Right kidney (tissue), 1 donor: ENCODE measurements at regions not wholly inside any gene's neighbourhood (a gene's known extent, or its start where the extent isn't known, plus 50 kb on each side); places are given as distances from the start of the nearest gene placed in this dataset.
"Not testable (repeated sequence)": the region's sequence is repeated elsewhere in the genome, so short reads cannot be mapped to it uniquely, and the experiment has no call there.

ENCODE experiments used
- DNase-seq: peaks from one replicate; pipeline ENCODE4 v3.0.0-alpha.2; 2016

- no peak for DNase-seq
Measured at GRCh38 chr3:26967501-26967900, 344.9 kb downstream of the LRRC3B start.

GRCh38 chr3:26984416-26985390 is 362.1 kb downstream of the LRRC3B start:
- DNase-seq = no peak

GRCh38 chr3:26989037-26989436 is 366.5 kb downstream of the LRRC3B start:
- no peak for DNase-seq

GRCh38 chr3:26997226-26997625 is 372.0 kb downstream of the NEK10 start:
- no peak for DNase-seq

GRCh38 chr3:27010834-27011233 is 358.3 kb downstream of the NEK10 start:
- DNase-seq = no peak

- DNase-seq = no peak
Measured at GRCh38 chr3:27022096-27022761, 347.0 kb downstream of the NEK10 start.

GRCh38 chr3:27024493-27024892 is 344.7 kb downstream of the NEK10 start:
- DNase-seq = no peak

- no peak for DNase-seq
Measured at GRCh38 chr3:27025718-27026117, 343.5 kb downstream of the NEK10 start.

- no peak for DNase-seq
Measured at GRCh38 chr3:27031476-27031875, 337.7 kb downstream of the NEK10 start.

- no peak for DNase-seq
Measured at GRCh38 chr3:27034255-27034654, 334.9 kb downstream of the NEK10 start.

- no peak for DNase-seq
Measured at GRCh38 chr3:27040674-27041073, 328.5 kb downstream of the NEK10 start.

GRCh38 chr3:27042541-27042940 is 326.6 kb downstream of the NEK10 start:
- DNase-seq = not testable (repeated sequence)

GRCh38 chr3:27043328-27043955 is 325.7 kb downstream of the NEK10 start:
- DNase-seq = no peak

GRCh38 chr3:27044931-27045481 is 324.2 kb downstream of the NEK10 start:
- DNase-seq = no peak

- no peak for DNase-seq
Measured at GRCh38 chr3:27046351-27046750, 322.8 kb downstream of the NEK10 start.

- DNase-seq = no peak
Measured at GRCh38 chr3:27049792-27050191, 319.4 kb downstream of the NEK10 start.

- not testable (repeated sequence) for DNase-seq
Measured at GRCh38 chr3:27051527-27051926, 317.7 kb downstream of the NEK10 start.

- DNase-seq = no peak
Measured at GRCh38 chr3:27056326-27056725, 312.9 kb downstream of the NEK10 start.

- no peak for DNase-seq
Measured at GRCh38 chr3:27059489-27059888, 309.7 kb downstream of the NEK10 start.
